Left renal pelvis (tissue), 4 donors: ENCODE measurements at regions not wholly inside any gene's neighbourhood (a gene's known extent, or its start where the extent isn't known, plus 50 kb on each side); places are given as distances from the start of the nearest gene placed in this dataset.

Experiments used
- DNase-seq, 4 donors: peaks; one replicate each; pipeline ENCODE4 v3.0.0-alpha.2; 2013; ENCODE audit warnings: low read depth in 4 of 4, low spot score in 3 of 4

DNA sequence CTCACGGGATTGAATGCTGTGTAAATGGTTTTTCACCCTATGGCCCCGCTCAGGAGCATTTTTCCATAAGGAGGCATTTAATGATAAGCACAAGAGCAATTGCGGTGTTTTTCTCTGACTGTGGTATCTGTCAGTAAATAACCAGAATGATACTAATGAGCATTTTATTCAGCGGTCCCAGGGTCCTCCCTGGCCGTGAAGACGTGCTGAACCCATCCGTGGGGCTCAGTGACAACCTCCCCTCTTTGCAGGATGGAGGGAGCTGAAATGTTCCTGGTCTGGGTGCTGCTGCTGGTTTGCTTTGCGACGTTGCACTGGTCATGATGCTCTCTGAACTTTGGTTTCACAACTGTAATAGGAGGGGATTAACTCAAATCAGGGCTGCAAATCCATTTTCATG is 625.6 kb downstream of the AACS start:
- DNase-seq, result no peak

DNA sequence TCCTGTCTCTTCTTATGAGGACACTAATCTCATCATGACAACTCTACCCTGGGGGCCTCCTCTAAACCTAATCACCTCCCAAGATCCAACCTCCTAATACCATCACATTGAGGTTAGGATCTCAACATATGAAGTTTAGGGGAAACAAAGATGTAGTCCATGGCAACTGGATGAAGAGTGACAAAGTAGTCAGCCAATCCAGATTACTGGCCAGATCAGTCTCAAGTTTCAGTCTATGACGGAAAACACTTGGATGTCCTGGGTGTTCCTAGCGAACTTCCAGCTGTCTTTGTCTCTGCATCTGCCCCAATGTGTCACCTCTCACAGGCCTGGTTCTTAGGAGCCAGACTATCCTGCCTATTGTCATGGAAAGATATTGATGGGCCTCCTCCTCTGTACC is 630.8 kb downstream of the AACS start:
- DNase-seq, result no peak

DNA sequence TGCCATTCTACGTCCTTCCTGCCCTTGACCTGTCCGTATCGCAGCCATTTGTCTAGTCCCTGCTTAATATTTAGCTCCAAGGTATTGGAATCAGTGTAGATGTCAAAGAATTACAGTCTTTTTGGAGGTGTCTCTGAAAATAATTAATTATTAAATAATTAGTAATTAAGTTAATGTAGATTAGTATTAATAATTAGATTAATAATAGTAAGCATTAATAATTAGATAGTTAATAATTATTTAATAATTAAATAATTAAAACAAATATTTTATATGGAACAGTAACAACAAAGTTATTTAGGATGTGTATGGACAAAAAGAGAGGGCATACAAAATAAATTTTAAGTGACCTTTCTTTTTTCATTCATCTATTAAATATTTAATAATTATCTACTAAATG is 639.6 kb downstream of the AACS start:
- no peak for DNase-seq

DNA sequence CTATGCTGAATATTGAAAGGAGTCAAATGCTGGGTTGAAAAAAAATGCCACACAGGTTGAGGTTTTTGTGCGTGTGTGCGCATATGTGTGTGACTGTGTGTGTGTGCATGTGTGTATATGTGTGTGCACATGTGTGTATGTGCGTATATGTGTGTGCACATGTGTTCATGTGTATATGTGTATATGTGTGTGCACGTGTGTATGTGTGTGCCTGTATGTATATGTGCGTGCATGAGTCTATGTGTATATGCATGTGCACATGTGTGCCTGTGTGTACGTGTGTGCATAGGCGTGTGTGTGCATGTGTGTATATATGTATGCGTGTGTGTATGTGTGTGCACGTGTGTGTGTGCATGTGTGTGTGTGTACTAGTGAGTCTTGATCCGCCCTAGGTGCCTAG is 655.7 kb downstream of the AACS start:
- no peak for DNase-seq

DNA sequence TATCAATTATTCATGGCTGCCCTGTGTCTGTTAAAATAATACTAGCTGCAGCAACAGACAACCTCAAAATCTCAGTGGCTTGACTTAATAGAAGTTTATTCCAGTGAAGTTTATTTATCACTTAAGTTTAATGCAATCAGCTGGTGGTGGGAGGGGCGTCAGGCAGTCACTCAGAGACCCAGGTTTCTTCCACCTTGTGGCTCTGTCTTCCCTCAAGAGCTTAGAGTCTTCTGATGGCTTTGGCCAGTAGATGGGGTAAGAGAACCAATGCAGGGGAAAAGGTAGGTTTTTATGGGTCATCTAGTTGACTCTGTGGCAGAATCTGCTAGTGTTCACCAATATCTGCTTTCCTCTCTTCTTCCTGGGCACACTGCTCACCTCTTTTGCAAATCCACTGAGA is 668.9 kb downstream of the AACS start:
- no peak for DNase-seq

DNA sequence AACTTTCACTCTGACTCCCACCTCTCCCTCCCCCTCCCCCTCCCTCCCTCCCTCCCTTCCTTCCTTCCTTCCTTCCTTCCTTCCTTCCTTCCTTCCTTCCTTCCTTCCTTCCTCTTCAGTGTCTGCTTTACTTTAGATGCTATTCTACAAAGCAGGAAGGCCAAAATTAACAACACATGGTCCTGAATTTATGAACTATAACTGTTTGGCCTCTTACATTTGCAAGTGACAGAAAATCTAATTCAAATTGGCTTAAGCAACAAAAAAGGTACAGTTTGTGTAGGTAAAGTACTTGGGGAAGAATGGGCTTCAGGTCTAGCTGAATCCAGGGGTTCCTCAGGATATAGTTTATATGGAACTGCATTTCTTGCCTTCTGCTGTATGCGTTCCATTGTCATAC is 673.0 kb downstream of the AACS start:
- DNase-seq, result no peak

DNA sequence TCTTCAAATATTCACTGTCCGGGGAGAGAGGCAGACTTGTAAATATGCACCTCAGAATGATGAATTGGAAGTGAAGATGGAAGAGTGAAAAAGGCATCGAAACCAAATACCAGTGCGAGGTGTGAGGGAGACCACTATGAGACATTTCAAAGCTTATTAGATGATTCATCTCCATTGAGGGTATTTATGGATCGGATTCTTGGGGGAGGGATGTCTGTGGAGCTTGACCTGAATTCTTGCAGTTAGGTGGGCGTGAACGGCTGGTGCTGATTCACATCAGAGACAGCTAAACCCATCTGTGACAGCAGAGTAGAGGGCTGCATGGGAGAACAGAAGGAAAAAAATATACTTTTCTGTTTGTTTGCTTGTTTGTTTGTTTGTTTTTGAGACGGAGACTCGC is 677.2 kb downstream of the AACS start:
- no peak for DNase-seq

DNA sequence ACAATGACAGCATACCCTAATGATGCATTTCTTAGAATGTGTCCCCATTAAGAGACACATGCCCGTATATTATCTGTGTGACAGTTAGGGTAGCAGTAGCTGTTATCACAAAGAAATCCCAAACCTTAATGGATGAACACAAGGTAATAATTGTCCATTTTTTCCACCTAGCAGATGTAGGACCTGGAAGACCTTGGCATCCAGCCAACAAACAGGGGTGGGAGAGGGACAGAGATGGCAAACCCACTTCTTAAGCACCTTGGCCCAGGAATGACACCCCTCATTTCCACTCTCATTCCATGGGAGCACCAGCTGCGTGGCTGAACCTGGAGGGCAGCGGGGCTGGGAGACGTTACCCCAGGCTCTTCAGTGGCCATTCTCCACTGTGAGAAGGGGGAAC is 679.0 kb downstream of the AACS start:
- no peak for DNase-seq

DNA sequence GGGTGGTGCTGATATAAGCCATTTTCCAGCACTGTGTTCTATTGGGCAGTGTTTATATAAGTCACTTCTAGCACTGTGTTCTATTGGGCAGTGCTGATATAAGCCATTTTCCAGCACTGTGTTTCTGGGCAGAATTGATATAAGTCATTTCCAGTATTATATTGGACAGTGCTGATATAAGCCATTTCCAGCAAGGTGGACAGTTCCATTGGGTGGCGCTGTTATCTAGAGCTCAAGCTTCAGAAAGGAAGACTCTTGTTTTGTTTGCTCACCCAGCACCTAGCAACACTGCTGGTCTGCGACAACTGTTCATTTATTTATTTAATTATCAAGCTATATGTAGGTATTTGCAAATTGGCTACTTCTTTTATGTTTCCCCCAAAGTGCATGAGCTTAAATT is 690.3 kb downstream of the AACS start:
- no peak for DNase-seq

DNA sequence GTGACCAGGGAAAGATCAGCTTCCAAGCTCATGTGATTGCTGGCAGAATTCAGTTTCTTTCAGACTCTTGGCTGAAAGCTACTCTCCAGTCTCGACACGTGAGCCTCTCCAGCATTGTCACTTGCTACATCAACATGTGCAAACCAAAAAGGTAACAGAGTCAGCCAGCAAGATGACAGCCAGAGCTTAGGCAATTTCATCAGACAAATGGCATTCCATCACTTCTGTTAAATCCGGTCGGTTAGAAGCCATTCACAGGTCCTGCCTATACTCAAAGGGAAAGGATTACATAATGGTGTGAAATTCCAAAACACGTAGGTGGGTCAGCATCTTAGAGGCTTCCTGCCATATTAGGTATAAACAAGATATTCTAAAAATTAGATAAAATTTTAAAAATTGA is 700.9 kb downstream of the AACS start:
- DNase-seq, result no peak

DNA sequence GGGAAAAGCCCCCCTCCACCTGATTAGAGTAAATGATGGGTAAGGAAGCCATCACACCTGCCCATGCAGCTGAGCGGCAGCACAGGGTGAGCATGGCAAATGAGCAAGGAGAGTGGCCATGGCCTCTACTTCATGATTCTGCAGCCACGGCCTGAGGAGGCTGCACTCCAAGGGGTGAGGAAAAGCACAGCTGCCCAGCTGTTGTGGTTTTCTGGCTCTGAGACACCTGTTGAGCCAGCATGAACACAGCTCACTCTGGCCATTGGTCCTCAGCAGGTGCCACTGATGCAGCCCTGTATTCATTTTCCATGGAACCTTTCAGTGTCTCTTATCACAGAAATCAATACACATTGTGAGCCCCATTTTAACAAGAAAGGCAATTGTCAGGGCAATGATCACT is 707.2 kb downstream of the AACS start:
- DNase-seq, result no peak

DNA sequence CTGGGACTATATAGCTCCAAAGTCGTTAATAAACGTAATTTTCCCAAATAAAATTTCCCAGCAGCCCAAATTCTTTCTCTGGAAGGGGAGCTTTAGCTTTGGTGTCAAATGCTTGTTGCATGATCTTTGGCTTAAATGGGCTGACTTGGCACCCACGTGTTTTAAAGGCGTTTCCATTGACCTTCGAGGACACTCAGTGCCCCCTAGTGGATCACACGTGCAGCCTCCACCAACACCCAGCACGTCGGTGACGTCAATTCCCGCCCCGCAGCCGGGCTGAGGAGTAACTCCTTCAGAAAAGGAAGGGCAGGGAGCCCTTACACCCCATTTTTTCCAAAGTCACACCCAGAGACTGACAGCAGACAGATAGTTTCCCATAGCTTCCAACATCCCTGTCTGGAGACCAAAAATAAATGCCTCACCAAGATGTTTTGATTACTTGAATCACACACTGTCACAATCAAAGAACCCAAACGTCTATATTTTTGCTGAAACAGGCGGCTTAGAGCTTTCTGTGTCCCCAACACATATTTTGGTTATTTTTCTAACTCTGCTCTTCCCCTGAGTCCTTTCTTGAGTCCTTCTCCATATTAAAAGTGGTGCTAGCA is 707.9 kb downstream of the AACS start:
- no peak for DNase-seq

DNA sequence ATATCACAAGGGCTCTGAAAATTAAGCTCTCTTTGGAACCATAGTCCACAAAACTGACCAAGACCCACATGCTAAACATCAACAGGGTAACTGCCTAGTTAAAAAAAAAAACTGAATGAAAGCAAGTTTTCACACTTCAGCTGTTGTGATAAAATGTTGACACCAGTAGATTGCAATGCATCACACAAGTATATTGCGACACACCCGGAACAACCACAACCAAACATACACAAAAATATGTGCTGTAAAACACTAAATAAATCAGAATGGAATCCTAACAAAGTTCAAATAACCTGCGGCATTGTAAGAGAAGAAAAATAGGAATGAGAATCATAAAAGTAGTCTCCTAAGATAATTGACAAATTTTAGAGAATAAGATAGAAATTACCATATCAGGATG is 710.3 kb downstream of the AACS start:
- DNase-seq, result no peak

DNA sequence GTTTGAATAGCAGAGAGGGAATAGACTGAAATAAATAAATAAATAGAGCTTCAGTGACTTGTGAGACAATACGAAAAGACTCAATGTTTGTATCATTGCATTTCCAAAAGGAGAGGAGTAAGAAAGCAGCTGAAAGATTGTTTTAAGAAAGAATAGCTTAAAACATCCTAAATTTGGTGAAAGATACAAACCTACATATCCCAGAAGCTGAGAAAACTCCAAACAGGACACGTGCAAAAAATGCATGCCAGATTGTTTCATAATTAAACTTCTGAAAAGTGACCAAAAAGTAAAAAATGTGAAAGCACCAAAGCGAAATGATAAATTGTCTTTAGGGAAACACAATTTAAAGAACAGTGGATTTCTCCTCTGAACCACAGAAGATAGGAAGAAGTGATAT is 711.0 kb downstream of the AACS start:
- no peak for DNase-seq

DNA sequence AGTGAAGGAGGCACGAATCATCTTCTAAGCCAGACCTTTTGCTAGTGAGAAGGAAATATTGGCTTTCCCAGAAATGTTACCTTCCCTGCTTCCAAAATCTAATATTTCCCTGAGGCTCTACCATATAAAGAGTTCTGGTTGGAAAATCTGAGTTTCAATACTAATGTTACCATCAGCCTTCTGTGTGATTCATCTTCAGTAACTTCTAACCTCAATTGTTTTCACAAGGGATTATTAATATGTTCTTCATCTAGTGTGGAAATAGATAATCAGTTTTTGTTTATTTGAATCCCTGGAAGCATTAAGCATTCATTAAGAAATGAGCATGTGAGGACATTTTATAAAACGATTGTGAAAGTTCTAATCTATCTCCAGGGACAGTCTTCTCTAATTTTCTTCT is 720.9 kb downstream of the AACS start:
- no peak for DNase-seq

DNA sequence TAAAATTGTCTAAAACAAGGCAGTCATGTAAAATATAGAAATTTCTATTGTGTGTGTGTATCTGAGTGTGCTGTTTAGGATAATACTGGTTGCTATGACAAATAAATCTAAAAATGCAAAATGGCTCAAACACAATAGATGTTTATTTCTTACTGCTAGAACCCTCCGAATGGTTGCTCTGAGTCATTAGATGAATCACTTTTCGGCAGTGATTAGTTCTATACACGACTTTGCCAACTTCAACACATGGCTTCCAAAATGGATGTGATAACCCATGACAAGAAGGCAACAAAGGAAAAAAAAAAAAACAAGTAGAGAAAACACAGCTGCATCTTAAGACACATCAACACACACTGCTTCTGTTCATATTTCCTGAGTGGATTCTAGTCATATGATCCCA is 729.2 kb downstream of the AACS start:
- DNase-seq, result no peak

DNA sequence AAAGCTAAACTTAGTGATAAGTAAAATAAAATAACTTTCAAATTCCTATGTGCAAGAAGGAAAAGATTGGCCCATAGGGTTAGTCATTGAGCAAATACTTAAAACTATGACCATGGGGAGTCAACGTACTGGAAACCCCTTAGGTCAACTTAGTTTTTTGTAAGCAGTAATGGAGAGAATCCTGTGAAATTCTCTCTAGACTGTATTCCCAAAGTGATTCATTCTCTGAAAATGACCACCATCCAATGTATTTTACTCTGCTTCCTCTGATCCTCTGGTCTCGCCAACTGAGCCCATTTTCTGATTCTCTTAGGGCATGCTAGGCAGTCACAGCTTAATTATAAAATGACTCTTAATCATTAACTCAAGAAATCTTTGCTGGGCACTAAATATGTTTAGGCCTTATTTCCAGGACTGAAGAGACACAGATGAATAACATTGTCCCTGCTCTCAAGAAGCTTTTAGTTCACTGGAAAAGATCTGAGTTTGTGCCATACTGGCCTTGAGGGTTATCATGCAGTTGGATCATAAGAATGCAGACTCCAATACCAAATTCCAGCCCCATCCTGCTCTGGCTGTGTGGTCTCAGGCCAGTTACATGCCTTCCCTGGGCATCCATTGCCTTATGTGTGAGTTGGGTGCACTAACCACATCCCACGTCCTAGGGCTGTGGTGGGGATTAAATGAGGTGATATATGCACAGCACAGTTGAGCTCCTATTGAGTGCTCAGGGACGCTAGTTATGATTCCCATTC is 732.4 kb downstream of the AACS start:
- DNase-seq, result no peak

DNA sequence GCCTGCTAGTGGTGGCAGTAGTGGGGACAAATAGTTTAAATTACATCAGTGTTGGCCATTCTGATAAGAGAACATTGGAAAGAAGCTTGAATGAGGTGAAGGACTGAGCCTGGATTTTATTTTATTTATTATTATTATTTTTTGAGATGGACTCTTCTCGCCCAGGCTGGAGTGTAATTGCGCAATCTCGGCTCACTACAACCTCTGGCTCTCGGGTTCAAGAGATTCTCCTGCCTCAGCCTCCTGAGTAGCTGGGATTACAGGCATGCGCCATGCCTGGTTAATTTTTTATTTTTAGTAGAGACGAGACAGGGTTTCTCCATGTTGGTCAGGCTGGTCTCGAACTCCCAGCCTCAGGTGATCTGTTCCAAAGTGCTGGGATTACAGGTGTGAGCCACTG is 739.4 kb downstream of the AACS start:
- DNase-seq, result no peak

DNA sequence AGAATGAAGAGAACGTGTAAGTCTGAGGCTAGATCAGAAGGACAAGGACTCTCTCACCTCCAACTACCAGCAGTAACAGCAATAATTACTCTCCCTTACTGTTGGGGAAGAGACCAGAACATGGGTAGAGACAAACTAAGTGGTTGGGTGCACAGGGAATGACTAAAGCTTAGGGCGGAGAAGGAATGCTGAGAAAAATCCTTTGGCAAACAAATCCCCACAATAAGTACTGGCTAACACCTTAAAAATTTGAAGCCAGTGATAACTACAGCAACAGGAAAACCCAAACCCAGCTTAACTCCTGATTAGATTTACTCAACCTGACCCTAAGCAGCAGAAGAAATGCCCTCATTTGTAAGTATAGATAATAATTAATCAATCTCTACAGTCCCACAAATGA is 759.0 kb downstream of the AACS start:
- no peak for DNase-seq

DNA sequence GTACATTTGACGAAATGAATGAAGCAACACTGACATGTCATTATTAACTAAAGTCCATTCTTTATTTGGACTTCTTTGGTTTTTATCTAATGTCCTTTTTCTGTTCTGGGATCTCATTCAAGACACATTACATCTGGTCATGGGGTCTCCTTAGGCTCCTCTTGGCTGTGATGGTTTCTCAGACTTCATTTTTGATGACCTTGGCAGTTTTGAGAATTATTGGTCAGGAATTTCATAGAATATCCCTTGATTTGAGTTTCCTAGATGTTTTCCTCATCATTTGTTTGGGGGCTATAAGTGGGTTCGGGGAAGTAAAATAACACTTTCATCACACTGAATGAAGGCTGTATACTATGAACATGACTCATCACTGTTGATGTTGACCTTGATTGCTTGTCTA is 770.6 kb downstream of the AACS start:
- no peak for DNase-seq

DNA sequence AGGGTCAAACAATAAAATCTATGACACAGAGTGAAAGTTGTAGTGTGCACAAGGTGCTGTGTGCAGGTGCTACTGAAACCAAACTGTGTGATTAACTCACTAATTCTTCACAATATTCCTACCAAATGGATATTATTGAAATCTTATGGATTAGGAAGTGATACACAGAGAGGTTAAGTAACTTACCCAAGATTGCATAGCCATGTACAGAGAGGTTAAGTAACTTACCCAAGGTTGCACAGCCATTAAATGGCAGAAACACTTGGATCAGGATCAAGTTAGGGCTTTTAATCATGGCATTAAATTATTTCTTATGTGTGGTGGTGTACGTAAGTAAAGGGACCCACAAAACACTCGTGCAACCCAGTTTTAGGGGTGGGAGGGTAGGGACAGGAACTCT is 771.4 kb downstream of the AACS start:
- DNase-seq, result no peak

DNA sequence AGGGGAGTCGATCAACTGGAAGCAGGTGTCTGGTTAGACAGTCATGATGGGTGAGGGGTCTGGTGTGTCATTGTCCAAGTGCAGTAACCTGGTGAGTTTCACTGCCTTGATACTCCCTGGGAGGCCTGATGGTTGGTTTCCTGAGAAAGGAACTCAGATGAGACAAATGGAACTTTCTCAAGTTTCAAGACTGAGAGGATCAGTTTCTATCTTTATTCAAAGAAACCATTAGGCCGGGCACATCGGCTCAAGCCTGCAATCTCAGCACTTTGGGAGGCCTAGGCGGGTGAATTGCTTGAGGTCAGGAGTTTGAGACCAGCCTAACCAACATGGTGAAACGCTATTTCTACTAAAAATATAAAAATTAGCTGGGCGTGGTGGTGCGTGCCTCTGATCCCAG is 776.1 kb downstream of the AACS start:
- DNase-seq, result no peak

DNA sequence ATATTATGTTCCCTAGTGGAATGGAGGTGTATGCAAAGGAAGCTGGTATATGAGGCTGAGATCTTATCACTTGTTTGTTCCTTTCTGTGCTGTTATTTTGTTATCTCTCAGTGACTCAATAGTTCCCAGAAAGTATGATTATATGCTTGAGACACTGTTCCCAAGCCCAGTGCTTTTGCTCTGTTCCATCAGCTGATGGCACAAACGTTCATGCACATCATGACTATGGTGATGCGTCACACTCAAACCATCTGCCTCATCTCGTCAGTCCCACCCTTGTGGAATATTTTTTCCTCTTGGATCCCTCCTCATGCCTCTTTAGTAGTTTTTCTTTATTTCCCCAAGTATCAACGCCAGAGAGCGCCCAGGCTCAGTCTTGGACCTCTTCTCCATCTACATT is 786.9 kb downstream of the AACS start:
- DNase-seq, result no peak
